ENCODE measurements at regions not wholly inside any gene's neighbourhood (a gene's known extent, or its start where the extent isn't known, plus 50 kb on each side); places are given as distances from the start of the nearest gene placed in this dataset.
A peak's percentile ranks its signal among the peaks of the same experiment; 100 is the strongest.

GRCh38 chr12:111102102-111102739 is 181.8 kb upstream of the MYL2 start:
- DNase-seq, result peak; percentile 61

GRCh38 chr12:111101003-111101402 is 180.6 kb upstream of the MYL2 start:
- DNase-seq, result no peak

GRCh38 chr12:111100554-111100953 is 180.2 kb upstream of the MYL2 start:
- no peak for DNase-seq

DNA sequence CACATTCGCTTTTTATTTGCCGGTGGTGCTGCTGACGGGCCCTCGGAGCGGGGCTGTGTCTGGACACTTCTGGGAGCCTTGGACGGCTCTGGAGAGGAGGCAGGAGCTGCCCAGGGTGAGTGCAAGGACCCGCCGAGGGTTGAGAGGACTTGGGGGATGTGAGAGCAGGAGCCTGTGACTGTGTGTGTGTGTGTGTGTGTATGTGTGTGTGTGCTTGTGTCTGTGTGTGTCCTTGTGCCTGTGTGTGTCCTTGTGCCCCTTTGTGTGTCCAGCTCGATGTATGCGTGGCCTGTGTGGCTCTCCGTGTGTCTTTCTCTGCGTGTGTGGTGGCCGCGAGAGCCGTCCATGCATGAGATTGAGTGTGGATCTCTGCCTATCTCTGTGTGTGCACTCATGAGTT is 179.6 kb upstream of the MYL2 start:
- no peak for DNase-seq

- no peak for DNase-seq
Observed at GRCh38 chr12:111099186-111099585, 178.8 kb upstream of the MYL2 start.

GRCh38 chr12:111094157-111095010 is 174.0 kb upstream of the MYL2 start:
- no peak for DNase-seq

DNA sequence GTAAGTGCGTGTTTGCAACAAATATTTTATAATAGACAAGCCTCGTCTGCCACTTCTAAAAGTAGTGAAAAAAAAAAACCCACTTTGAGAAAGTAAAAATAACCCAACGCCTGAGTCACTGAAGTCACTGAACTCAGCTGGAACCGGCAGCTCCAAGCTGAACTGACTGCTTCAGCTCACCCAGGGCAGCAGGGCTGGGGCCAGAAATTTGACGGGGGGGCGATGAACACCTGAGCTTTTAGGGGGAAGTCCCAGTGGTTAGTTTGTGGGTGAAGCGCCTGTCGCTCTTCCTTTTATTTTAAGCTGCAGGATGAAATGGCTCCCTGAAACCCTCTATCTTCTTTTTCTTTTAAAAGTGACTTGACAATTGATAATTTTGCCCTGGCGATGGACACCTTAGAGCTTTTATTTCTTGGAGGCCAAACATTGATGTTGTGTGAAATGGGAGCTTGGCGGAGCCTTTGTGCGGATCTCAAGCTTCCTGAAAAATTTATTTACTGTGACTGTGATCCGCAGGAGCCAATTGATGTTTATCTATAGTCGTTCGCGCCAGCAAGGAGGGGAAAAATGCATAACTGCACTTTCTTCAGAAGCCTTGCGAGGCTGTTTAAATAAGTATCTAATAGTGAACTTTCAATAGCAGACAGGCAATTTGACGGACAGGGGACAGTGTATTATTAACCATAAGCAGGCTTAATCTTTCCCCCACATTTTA is 173.2 kb upstream of the MYL2 start:
- no peak for DNase-seq

GRCh38 chr12:111091051-111091450 is 170.7 kb upstream of the MYL2 start:
- no peak for DNase-seq

DNA sequence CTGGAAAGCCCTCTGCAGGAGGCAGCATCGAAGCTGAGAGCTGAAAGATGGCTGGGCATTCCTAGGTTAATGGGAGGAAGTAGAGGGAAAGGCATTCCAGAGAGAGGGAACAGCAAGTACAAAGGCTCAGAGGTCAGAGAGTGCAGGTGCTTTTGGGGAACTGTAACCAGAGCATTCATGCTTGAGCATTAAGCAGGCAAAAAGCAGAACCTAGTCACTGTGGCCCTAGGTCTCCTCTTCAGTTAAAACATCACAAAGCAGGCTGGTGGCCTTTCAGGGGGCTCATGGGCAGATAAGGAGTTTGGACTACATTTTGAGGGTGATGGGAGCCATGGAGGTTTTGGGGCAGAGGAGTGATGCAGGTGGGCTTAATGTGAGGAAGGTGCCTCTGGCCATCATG is 169.2 kb upstream of the MYL2 start:
- no peak for DNase-seq

DNA sequence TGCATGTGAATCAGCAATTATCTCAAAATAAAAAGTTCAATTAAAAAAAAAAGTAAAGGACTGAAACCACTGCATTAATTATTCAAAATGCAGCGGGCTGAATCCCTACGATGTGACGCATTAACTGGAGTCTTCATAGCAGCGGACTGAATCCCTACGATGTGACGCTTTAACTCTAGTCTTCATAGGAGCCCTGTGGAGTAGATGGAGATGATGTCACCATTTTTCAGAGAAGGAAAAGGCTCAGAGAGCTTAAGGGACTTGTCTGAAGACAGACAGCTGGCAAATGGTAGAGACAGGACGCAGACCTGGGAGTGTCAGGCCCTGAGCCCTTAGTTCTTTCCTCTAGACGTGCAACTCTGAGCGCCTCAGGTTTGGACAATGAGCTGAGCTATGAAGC is 168.0 kb upstream of the MYL2 start:
- no peak for DNase-seq

DNA sequence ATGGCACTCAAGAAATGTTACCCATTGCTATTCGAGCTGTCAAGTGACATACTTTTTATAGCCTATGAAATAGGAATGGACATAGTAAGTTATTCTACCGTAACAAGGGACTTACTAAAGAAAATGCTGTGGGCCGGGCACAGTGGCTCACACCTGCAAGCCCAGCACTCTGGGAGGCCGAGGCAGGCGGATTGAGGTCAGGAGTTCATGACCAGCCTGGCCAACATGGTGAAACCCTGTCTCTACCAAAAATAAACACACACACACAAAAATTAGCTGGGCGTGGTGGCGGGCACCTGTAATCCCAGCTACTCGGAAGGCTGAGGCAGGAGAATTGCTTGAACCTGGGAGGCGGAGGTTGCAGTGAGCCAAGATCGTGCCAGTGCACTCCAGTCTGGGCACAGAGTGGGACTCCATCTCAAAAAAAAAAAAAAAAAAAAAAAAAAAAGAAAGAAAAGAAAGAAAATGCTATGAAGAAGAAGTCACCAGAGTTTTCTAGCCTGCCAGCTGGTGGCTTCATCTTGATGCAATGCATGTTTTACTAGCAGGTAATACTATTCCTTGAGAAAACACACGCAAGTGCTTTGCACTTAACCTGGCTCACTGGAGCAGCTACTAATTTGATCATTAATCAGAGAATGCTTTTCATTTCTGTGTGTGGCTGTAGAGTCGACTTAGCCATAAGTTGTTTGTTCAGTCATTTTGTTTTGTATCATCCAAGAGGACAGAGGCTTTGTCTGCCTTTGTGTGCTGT is 166.7 kb upstream of the MYL2 start:
- no peak for DNase-seq

GRCh38 chr12:111085096-111085495 is 164.7 kb upstream of the MYL2 start:
- no peak for DNase-seq

GRCh38 chr12:111084605-111085004 is 164.2 kb upstream of the MYL2 start:
- DNase-seq, result no peak

DNA sequence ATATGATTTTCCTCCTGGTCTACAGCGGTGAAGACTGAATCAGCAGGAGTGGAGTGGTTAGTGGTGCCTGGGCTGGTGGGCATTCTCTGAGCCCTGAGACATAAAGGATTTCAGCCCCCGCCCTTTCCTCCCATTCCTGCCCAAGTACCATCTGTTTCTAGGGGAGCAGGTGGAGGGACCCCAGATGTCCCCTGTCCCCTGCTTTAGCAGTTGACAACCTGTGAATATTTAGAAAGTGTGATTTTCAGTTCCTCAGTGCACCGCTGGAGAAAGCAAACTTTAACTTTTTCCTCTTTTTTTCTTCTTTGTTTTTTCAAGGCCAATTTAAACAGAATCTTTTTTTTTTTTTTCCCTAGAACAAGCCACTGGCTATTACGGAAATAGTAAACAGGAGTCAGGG is 163.8 kb upstream of the MYL2 start:
- no peak for DNase-seq

DNA sequence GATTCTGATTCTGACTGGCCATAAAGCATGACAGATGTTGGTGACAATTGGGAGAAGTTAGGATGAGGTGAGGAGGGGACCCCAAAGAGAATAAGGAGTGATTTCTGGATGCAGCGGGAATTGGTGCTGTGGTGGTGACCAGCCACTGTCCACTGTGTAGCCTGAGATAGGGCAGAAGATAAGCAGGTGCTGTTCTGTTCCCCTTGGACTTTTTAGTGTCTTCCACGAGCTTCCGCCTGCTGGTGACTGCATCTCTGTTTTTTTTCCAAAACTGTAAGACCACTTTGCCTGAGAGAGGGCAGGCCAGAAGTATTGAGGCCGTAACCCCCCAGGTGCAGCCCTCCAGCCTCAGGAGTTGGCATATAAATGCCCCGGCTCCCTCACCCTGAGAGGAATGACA is 161.2 kb upstream of the MYL2 start:
- DNase-seq, result no peak

DNA sequence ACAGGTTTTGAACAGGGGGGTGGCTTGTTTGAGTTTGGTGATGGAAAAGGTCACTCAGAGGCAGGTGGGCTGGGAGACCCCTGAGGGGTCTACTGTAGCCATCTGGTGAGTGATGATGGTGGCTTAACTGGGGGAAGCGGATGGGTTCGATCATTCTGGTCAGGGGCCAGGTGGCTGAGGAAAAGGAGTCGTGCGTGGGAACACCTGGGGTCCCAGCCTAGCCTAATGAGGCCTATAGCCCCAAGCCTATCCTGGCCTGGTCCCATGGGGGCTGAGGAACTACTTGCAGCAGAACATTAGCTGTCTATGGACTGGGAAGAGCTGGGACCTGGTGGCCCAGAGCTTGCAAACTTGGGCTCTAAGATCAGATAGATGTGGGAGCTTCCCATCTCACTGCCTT is 158.4 kb upstream of the MYL2 start:
- DNase-seq, result no peak

GRCh38 chr12:111076611-111077451 is 156.5 kb upstream of the MYL2 start:
- DNase-seq, result no peak

- DNase-seq, result no peak
Observed at GRCh38 chr12:111076199-111076598, 155.8 kb upstream of the MYL2 start.

- no peak for DNase-seq
Observed at GRCh38 chr12:111074965-111075364, 154.6 kb upstream of the MYL2 start.

DNA sequence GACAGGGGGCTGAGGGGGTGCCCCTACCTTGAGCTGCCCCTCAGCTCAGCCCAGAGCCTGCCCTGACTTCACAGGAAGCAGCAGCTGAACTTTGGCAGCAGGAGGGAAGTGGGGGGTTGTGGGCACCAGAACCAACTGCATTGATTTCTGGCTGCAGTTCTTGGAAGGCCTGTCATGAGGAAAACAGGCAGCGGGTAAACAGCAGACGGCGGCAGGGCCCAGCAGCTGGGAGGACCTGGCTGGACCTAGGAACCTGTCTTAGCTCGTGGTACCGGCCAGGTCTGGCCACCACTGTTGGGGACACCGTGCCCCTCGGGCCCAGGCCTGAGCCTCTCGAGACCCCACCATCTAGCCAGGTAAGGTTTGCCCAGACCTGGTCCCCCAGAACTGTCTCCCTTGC is 154.2 kb upstream of the MYL2 start:
- no peak for DNase-seq

DNA sequence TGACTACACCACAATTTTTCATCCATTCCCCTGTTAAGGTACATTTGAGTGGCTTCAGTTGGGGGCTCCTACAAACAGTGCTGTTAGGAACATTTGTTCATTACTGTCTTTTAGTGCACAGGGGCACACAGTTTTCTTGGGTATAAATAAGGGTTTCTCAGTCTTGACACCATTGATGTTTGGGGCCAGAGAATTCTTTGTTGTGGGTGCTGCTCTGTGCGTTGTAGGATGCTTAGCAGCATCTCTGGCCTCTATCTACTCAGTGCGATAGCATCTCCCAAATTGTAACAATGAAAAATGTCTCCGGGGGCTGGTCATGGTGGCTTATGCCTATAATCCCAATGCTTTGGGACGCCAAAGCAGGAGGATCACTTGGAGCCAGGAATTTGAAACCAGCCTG is 153.0 kb upstream of the MYL2 start:
- no peak for DNase-seq

- DNase-seq, result no peak
Observed at GRCh38 chr12:111072299-111072698, 151.9 kb upstream of the MYL2 start.
